Testis (tissue), 2 donors: ENCODE measurements at regions not wholly inside any gene's neighbourhood (a gene's known extent, or its start where the extent isn't known, plus 50 kb on each side); places are given as distances from the start of the nearest gene placed in this dataset.

Source experiments
- CTCF ChIP-seq, 3 experiments: fragments of 450-650 bp in 2 of 3; fragments of 200-600 bp in 1 of 3; sonication (generic) in 1 of 3; IDR thresholded peaks; one replicate each; pipeline ENCODE4 v1.5.1; 2016 to 2019; ENCODE audit warnings: antibody characterized with exemption in 3 of 3, mild to moderate bottlenecking in 2 of 3, moderate library complexity in 1 of 3
- POLR2A ChIP-seq: fragments of 450-650 bp; IDR thresholded peaks from one replicate; pipeline ENCODE4 v1.6.1; 2017; ENCODE audit warnings: antibody characterized with exemption, mild to moderate bottlenecking, moderate library complexity

GRCh38 chr12:42976620-42977019 is 387.1 kb upstream of the PRICKLE1 start:
- no peak for TF ChIP-seq CTCF (IDR thresholded peaks at IDR 0.05)
- no peak for TF ChIP-seq POLR2A
